ENCODE measurements at regions not wholly inside any gene's neighbourhood (a gene's known extent, or its start where the extent isn't known, plus 50 kb on each side); places are given as distances from the start of the nearest gene placed in this dataset.
"Not testable (repeated sequence)": the region's sequence is repeated elsewhere in the genome, so short reads cannot be mapped to it uniquely, and the experiment has no call there.

- not testable (repeated sequence) for TF ChIP-seq CTCF, POLR2A (IDR thresholded peaks at IDR 0.05)
Measured at GRCh38 chr2:158884552-158884951, 83.9 kb upstream of the TANC1 start.

All from esophagus squamous epithelium (tissue), 4 donors.